H1 (cell line): ENCODE measurements at regions not wholly inside any gene's neighbourhood (a gene's known extent, or its start where the extent isn't known, plus 50 kb on each side); places are given as distances from the start of the nearest gene placed in this dataset.

Experiments
- CTCF ChIA-PET: fragments of 300-600 bp; sonication (Branson Sonifier 250); formaldehyde crosslinking; loops from one replicate; lab custom pipeline; 2021; ENCODE audit not compliant: partially characterized antibody; lab: Charles Lee
- POLR2A ChIA-PET: fragments of 300-600 bp; sonication (Branson Sonifier 250); formaldehyde crosslinking; loops from one replicate; lab custom pipeline; 2021; ENCODE audit warnings: inconsistent platforms; ENCODE audit not compliant: partially characterized antibody; lab: Charles Lee
- DNase-seq, 2 experiments: peaks; one replicate each; pipeline versions ENCODE4 v3.0.0 to v3.0.0-alpha.2; 2010 to 2022; ENCODE audit warnings: low spot score in 2 of 2, low read depth in 1 of 2, mixed read lengths in 1 of 2
- FAIRE-seq: peaks from 2 replicates; lab custom pipeline; 2011; peaks lifted over from hg19 to GRCh38; lab: Jason Lieb, UNC
- H2AFZ ChIP-seq: 2 replicates; pipeline ENCODE4 v1.8.1; 2012; ENCODE audit warnings: low read length, inconsistent platforms
- H2AK5ac ChIP-seq: 2 replicates; pipeline ENCODE4 v1.6.1; 2013; ENCODE audit warnings: low read depth, low read length
- H2BK120ac ChIP-seq: replicated peaks from 2 replicates; pipeline ENCODE3; 2013; ENCODE audit warnings: low read depth, low read length, inconsistent platforms
- H2BK12ac ChIP-seq: 2 replicates; pipeline ENCODE4 v1.6.1; 2013; ENCODE audit warnings: low read depth, low read length
- H2BK15ac ChIP-seq: 2 replicates; pipeline ENCODE4 v1.6.1; 2013; ENCODE audit warnings: low read length
- H2BK20ac ChIP-seq: 2 replicates; pipeline ENCODE4 v1.6.1; 2013; ENCODE audit warnings: low read length
- H2BK5ac ChIP-seq: 2 replicates; pipeline ENCODE4 v1.6.1; 2013; ENCODE audit warnings: low read depth, low read length
- H3K14ac ChIP-seq: 2 replicates; pipeline ENCODE4 v1.6.1; 2013; ENCODE audit warnings: inconsistent platforms; ENCODE audit not compliant: insufficient read length
- H3K18ac ChIP-seq: 2 replicates; pipeline ENCODE4 v1.6.1; 2013; ENCODE audit warnings: low read length; ENCODE audit errors: extremely low read depth
- H3K23ac ChIP-seq: 2 replicates; pipeline ENCODE4 v1.6.1; 2013; ENCODE audit warnings: inconsistent platforms; ENCODE audit not compliant: insufficient read length
- H3K23me2 ChIP-seq: 2 replicates; pipeline ENCODE4 v1.6.1; 2013; ENCODE audit warnings: low read depth, low read length
- H3K27ac ChIP-seq: 2 replicates; pipeline ENCODE4 v1.6.1; 2011; ENCODE audit warnings: low read depth, low read length, inconsistent platforms
- H3K27me3 ChIP-seq, 4 experiments: replicated peaks in 1 of 4; 1 replicate in 1 of 4; 2 replicates in 3 of 4; pipeline versions ENCODE4 v1.6.1 to v1.8.1; 2011 to 2013; ENCODE audit warnings: low read length in 3 of 4, mild to moderate bottlenecking in 3 of 4, inconsistent platforms in 2 of 4, mixed read lengths in 2 of 4, moderate library complexity in 1 of 4; ENCODE audit not compliant: control insufficient read depth in 3 of 4, insufficient read depth in 3 of 4; ENCODE audit errors: extremely low read depth in 1 of 4
- H3K36me3 ChIP-seq, 4 experiments: 2 replicates each; pipeline versions ENCODE4 v1.6.1 to v1.8.1; 2011 to 2013; ENCODE audit warnings: mild to moderate bottlenecking in 4 of 4, low read length in 3 of 4, moderate library complexity in 2 of 4, control low read depth in 1 of 4, inconsistent platforms in 1 of 4; ENCODE audit not compliant: insufficient read depth in 4 of 4, control insufficient read depth in 2 of 4
- H3K4ac ChIP-seq: replicated peaks from 2 replicates; pipeline ENCODE3; 2013; ENCODE audit warnings: low read length, low read depth, mixed read lengths, inconsistent platforms; ENCODE audit not compliant: insufficient read length
- H3K4me1 ChIP-seq, 4 experiments: replicated peaks in 1 of 4; 1 replicate in 1 of 4; 2 replicates in 3 of 4; pipeline versions ENCODE4 v1.6.1 to v1.8.1; 2011 to 2013; ENCODE audit warnings: low read length in 3 of 4, inconsistent platforms in 2 of 4, mixed read lengths in 1 of 4; ENCODE audit not compliant: insufficient read depth in 4 of 4, control insufficient read depth in 3 of 4
- H3K4me2 ChIP-seq, 2 experiments: 2 replicates each; pipeline versions ENCODE4 v1.6.1 to v1.8.1; 2011 to 2013; ENCODE audit warnings: low read depth in 2 of 2, low read length in 2 of 2, control low read depth in 1 of 2, inconsistent platforms in 1 of 2, mild to moderate bottlenecking in 1 of 2; ENCODE audit not compliant: insufficient read depth in 1 of 2
- H3K4me3 ChIP-seq, 4 experiments: fragments of 200-600, 300-600 bp in 1 of 4; sonication (generic), shearing (Covaris generic), sonication (Bioruptor Twin) in 1 of 4; 2 replicates each; pipeline versions ENCODE4 v1.5.1 to v1.8.1; 2011 to 2016; ENCODE audit warnings: low read length in 4 of 4, low read depth in 3 of 4, control low read depth in 2 of 4, inconsistent platforms in 2 of 4, mild to moderate bottlenecking in 2 of 4, mixed read lengths in 1 of 4, moderate library complexity in 1 of 4; ENCODE audit not compliant: insufficient read depth in 2 of 4; ENCODE audit errors: extremely low read depth in 1 of 4
- H3K56ac ChIP-seq: replicated peaks from 2 replicates; pipeline ENCODE3; 2013; ENCODE audit warnings: low read depth, mild to moderate bottlenecking, mixed read lengths, low read length, inconsistent platforms; ENCODE audit not compliant: insufficient read length
- H3K79me1 ChIP-seq: 2 replicates; pipeline ENCODE4 v1.6.1; 2013; ENCODE audit warnings: low read depth, low read length, control low read depth
- H3K79me2 ChIP-seq, 2 experiments: 2 replicates each; pipeline versions ENCODE4 v1.6.1 to v1.8.1; 2012 to 2013; ENCODE audit warnings: low read length in 2 of 2, mild to moderate bottlenecking in 2 of 2, inconsistent platforms in 1 of 2; ENCODE audit not compliant: insufficient read depth in 2 of 2, control insufficient read depth in 1 of 2
- H3K9ac ChIP-seq, 4 experiments: replicated peaks in 1 of 4; 1 replicate in 1 of 4; 2 replicates in 3 of 4; pipeline versions ENCODE4 v1.6.1 to v1.8.1; 2011 to 2013; ENCODE audit warnings: low read depth in 3 of 4, low read length in 3 of 4, control low read depth in 2 of 4, mild to moderate bottlenecking in 2 of 4, moderate library complexity in 2 of 4, inconsistent platforms in 1 of 4; ENCODE audit errors: extremely low read depth in 1 of 4
- H3K9me3 ChIP-seq, 2 experiments: 2 replicates each; pipeline versions ENCODE4 v1.6.1 to v1.8.1; 2012 to 2013; ENCODE audit warnings: mild to moderate bottlenecking in 2 of 2, moderate library complexity in 2 of 2, control low read depth in 1 of 2, inconsistent platforms in 1 of 2, low read depth in 1 of 2, low read length in 1 of 2, mixed read lengths in 1 of 2; ENCODE audit not compliant: insufficient read depth in 2 of 2
- H4K20me1 ChIP-seq, 2 experiments: replicated peaks in 1 of 2; 2 replicates each; pipeline versions ENCODE3 to v1.8.1; 2011 to 2013; ENCODE audit warnings: inconsistent platforms in 2 of 2, low read length in 2 of 2, mild to moderate bottlenecking in 1 of 2; ENCODE audit not compliant: insufficient read depth in 2 of 2, control insufficient read depth in 1 of 2
- H4K5ac ChIP-seq: 2 replicates; pipeline ENCODE4 v1.6.1; 2013; ENCODE audit warnings: low read length, low read depth, mixed read lengths, inconsistent platforms; ENCODE audit not compliant: insufficient read length
- H4K8ac ChIP-seq: 2 replicates; pipeline ENCODE4 v1.8.0; 2013; ENCODE audit warnings: mild to moderate bottlenecking, moderate library complexity, low read length, inconsistent platforms; ENCODE audit not compliant: insufficient read depth; ENCODE audit errors: extremely low read depth
- H4K91ac ChIP-seq: replicated peaks from 2 replicates; pipeline ENCODE3; 2013; ENCODE audit warnings: low read length, mixed read lengths, inconsistent platforms; ENCODE audit not compliant: insufficient read length
- CEBPB ChIP-seq: IDR thresholded peaks from 2 replicates; pipeline ENCODE4 v1.6.1; 2012; ENCODE audit warnings: low read depth, low read length
- E2F6 ChIP-seq: IDR thresholded peaks from 2 replicates; pipeline ENCODE4 v1.6.1; 2012; ENCODE audit warnings: inconsistent platforms
- RAD21 ChIP-seq, 2 experiments: IDR thresholded peaks in 1 of 2; conservative IDR thresholded peaks in 1 of 2; 2 replicates each; pipeline ENCODE4 v1.6.1; 2011; ENCODE audit warnings: low read depth in 2 of 2, low read length in 2 of 2, improper control_type of control experiment in 1 of 2, inconsistent platforms in 1 of 2, mild to moderate bottlenecking in 1 of 2, moderate library complexity in 1 of 2
- WGBS, 2 experiments: shearing (Covaris generic) in 1 of 2; methylation state at CpG; one replicate each; pipeline versions ENCODE4 v1.1.6 to v1.1.7; 2013 to 2015; ENCODE audit warnings: low lambda C conversion rate in 2 of 2, mixed read lengths in 2 of 2, inconsistent platforms in 1 of 2, low coverage in 1 of 2, missing lambda C conversion rate in 1 of 2; ENCODE audit not compliant: insufficient replicate concordance in 2 of 2, insufficient coverage in 1 of 2, insufficient read length in 1 of 2; ENCODE audit errors: extremely low coverage in 1 of 2, missing lambda C conversion rate in 1 of 2; 5-methylcytosine and 5-hydroxymethylcytosine counted together

- Histone ChIP-seq H3K79me1 (no peaks in the 10 kb centered on the region), H3K4me3 (no peak overlapping the region), H4K8ac (no peak overlapping the region), H2AK5ac (no peak overlapping the region), H3K27me3 (no peaks in the 10 kb centered on the region), H2BK120ac (no peak overlapping the region), H3K36me3 (no peaks in the 10 kb centered on the region), H2BK20ac (no peak overlapping the region), H3K4me1 (peaks cover 0 to 16% (median 6%) of the 10 kb centered on the region in 4 experiments; a peak in 4 of 7 replicates), H3K14ac (no peak overlapping the region), H3K18ac (no peak overlapping the region), H2BK15ac (no peak overlapping the region), H2BK12ac (no peak overlapping the region), H4K91ac (no peak overlapping the region), H2BK5ac (no peak overlapping the region), H3K9ac (no peak overlapping the region), H2AFZ (no peak overlapping the region), H3K27ac (no peak overlapping the region), H3K9me3 (no peaks in the 10 kb centered on the region), H3K23me2 (no peaks in the 10 kb centered on the region), H4K5ac (no peak overlapping the region), H3K4ac (no peak overlapping the region), H4K20me1 (no peaks in the 10 kb centered on the region)
- FAIRE-seq: no peak
- POLR2A ChIA-PET: no interaction called here
- DNase-seq: no peak
- no peak for TF ChIP-seq E2F6
- 0 out of 2 replicates have a peak, but pooled peaks have one; percentile 0 for TF ChIP-seq CEBPB
- peak; percentile 28 to 37; a peak in 3 of 4 replicates for TF ChIP-seq RAD21 (IDR thresholded peaks at IDR 0.05 in 1 of 2, conservative IDR thresholded peaks at IDR 0.05 in 1 of 2; ENCODE audit: low read depth in 2 of 2, low read length in 2 of 2)
- TF ChIP-seq, all 59 proteins: peak for 2
- WGBS, 2 experiments: 25% methylated on average over 3 of the region's 3 CpGs; no CpG with 5 or more reads in 1 of the 2 experiments
- CTCF ChIA-PET: interaction anchor here (0.6 to 2.1 kb wide), 6 partner anchors 23 to 1782 kb away, joined by 3 to 7 read pairs (median 4); no protein-coding TSS in a partner anchor
- Histone ChIP-seq H3K56ac (no peak overlapping the region), H3K79me2 (no peaks in the 10 kb centered on the region), H3K4me2 (no peak overlapping the region), H3K23ac (no peak overlapping the region)
These were observed 121.1 kb upstream of the NDST4 start for GRCh38 chr4:115234405-115235093.
